MV-4-11 (cell line): ENCODE measurements at regions not wholly inside any gene's neighbourhood (a gene's known extent, or its start where the extent isn't known, plus 50 kb on each side); places are given as distances from the start of the nearest gene placed in this dataset.
A peak's percentile ranks its signal among the peaks of the same experiment; 100 is the strongest.

Source experiments
- DNase-seq: peaks from one replicate; lab custom pipeline; 2025; lab: John Stamatoyannopoulos, UW

GRCh38 chr14:32004300-32004699, 72.8 kb upstream of the ARHGAP5 start:
- peak; percentile 3 for DNase-seq

- no peak for DNase-seq
These were observed 71.5 kb upstream of the ARHGAP5 start for GRCh38 chr14:32005628-32006027.

GRCh38 chr14:32006263-32007110, 70.6 kb upstream of the ARHGAP5 start:
- no peak for DNase-seq

GRCh38 chr14:32007755-32008362, 69.2 kb upstream of the ARHGAP5 start:
- DNase-seq: no peak

- DNase-seq: no peak
These were observed 68.4 kb upstream of the ARHGAP5 start for GRCh38 chr14:32008602-32009193.

GRCh38 chr14:32009221-32009975, 67.7 kb upstream of the ARHGAP5 start:
- no peak for DNase-seq

GRCh38 chr14:32009976-32010581, 67.0 kb upstream of the ARHGAP5 start:
- no peak for DNase-seq

GRCh38 chr14:32010604-32011125, 66.4 kb upstream of the ARHGAP5 start:
- DNase-seq: no peak

- DNase-seq: no peak
These were observed 65.9 kb upstream of the ARHGAP5 start for GRCh38 chr14:32011225-32011624.

- DNase-seq: no peak
These were observed 65.0 kb upstream of the ARHGAP5 start for GRCh38 chr14:32012062-32012461.

- no peak for DNase-seq
These were observed 64.5 kb upstream of the ARHGAP5 start for GRCh38 chr14:32012571-32012970.

GRCh38 chr14:32013083-32013482, 64.0 kb upstream of the ARHGAP5 start:
- DNase-seq: no peak

GRCh38 chr14:32014057-32014456, 63.0 kb upstream of the ARHGAP5 start:
- no peak for DNase-seq

- no peak for DNase-seq
These were observed 62.6 kb upstream of the ARHGAP5 start for GRCh38 chr14:32014498-32014897.

- no peak for DNase-seq
These were observed 61.9 kb upstream of the ARHGAP5 start for GRCh38 chr14:32015166-32015565.

- DNase-seq: no peak
These were observed 59.5 kb upstream of the ARHGAP5 start for GRCh38 chr14:32017587-32017986.

- no peak for DNase-seq
These were observed 58.6 kb upstream of the ARHGAP5 start for GRCh38 chr14:32018391-32019092.

GRCh38 chr14:32019276-32019675, 57.8 kb upstream of the ARHGAP5 start:
- DNase-seq: no peak

- no peak for DNase-seq
These were observed 56.2 kb upstream of the ARHGAP5 start for GRCh38 chr14:32020882-32021281.

GRCh38 chr14:32021341-32021740, 55.8 kb upstream of the ARHGAP5 start:
- no peak for DNase-seq

- DNase-seq: no peak
These were observed 54.6 kb upstream of the ARHGAP5 start for GRCh38 chr14:32022525-32022924.
